ENCODE measurements at regions not wholly inside any gene's neighbourhood (a gene's known extent, or its start where the extent isn't known, plus 50 kb on each side); places are given as distances from the start of the nearest gene placed in this dataset.

GRCh38 chr1:98073106-98073505 is 152.3 kb upstream of the DPYD start:
- Histone ChIP-seq H3K27me3 (ENCODE audit: low read length) (no peaks in the 10 kb centered on the region), H3K4me3 (ENCODE audit: low read length) (no peak overlapping the region), H3K27ac (ENCODE audit: low read length) (no peak overlapping the region), H4K20me1 (ENCODE audit: low read length) (no peaks in the 10 kb centered on the region), H3K9me3 (ENCODE audit: low read length) (no peaks in the 10 kb centered on the region), H3K36me3 (ENCODE audit: low read depth, low read length) (no peaks in the 10 kb centered on the region), H3K79me2 (ENCODE audit: low read length) (no peaks in the 10 kb centered on the region), H3K9me2 (replicated peaks; ENCODE audit: low read length) (no peaks in the 10 kb centered on the region), H3K4me1 (ENCODE audit: insufficient read depth, low read length) (peaks cover 19% of the 10 kb centered on the region), H3K4me2 (ENCODE audit: low read length) (no peak overlapping the region), H3F3A (ENCODE audit: low read length, unreplicated experiment) (no peaks in the 10 kb centered on the region), H2AFZ (ENCODE audit: low read length) (no peak overlapping the region), H3K9ac (ENCODE audit: low read length) (no peak overlapping the region)
- no peak for TF ChIP-seq EZH2phosphoT487 (IDR thresholded peaks at IDR 0.05; ENCODE audit: borderline replicate concordance, low read length)
- TF ChIP-seq CTCF (conservative IDR thresholded peaks at IDR 0.05; ENCODE audit: low read depth, low read length), result no peak
- no peak for TF ChIP-seq EZH2 (IDR thresholded peaks at IDR 0.05; ENCODE audit: low read length, unreplicated experiment)
- DNase-seq (no peak), ATAC-seq (no peak)
- BruUV-seq (replicated peaks), result no TSS peak
- CTCF ChIA-PET, result no interaction called here
- intact Hi-C loops (cut with micrococcal nuclease), result no loop called here
- POLR2A ChIA-PET (ENCODE audit: unreplicated experiment), result no interaction called here

- H3K9me2 ChIP-seq (replicated peaks; ENCODE audit: low read length), result no peaks in the 10 kb centered on the region
- H3F3A ChIP-seq (ENCODE audit: low read length, unreplicated experiment), result no peaks in the 10 kb centered on the region
- H2AFZ ChIP-seq (ENCODE audit: low read length), result peak overlapping the region; percentile 68
- ATAC-seq, result peak; percentile 88
- TF ChIP-seq CTCF (conservative IDR thresholded peaks at IDR 0.05; ENCODE audit: low read depth, low read length) (no peak), EZH2phosphoT487 (IDR thresholded peaks at IDR 0.05; ENCODE audit: borderline replicate concordance, low read length) (no peak), EZH2 (IDR thresholded peaks at IDR 0.05; ENCODE audit: low read length, unreplicated experiment) (no peak)
- H3K4me3 ChIP-seq (ENCODE audit: low read length), result peak overlapping the region; percentile 33
- peaks cover 23% of the 10 kb centered on the region for H3K4me1 ChIP-seq (ENCODE audit: insufficient read depth, low read length)
- peak; percentile 73 for DNase-seq
- intact Hi-C loops (cut with micrococcal nuclease), result no loop called here
- H3K79me2 ChIP-seq (ENCODE audit: low read length), result no peaks in the 10 kb centered on the region
- H3K27me3 ChIP-seq (ENCODE audit: low read length), result no peaks in the 10 kb centered on the region
- ChIA-PET CTCF (no interaction called here), POLR2A (ENCODE audit: unreplicated experiment) (interaction anchor here (0.6 kb wide), 4 partner anchors 10 to 627 kb away, joined by 3 to 4 read pairs (median 4); no protein-coding TSS in a partner anchor)
- H3K36me3 ChIP-seq (ENCODE audit: low read depth, low read length), result no peaks in the 10 kb centered on the region
- peak overlapping the region; percentile 70 for H3K4me2 ChIP-seq (ENCODE audit: low read length)
- H4K20me1 ChIP-seq (ENCODE audit: low read length), result no peaks in the 10 kb centered on the region
- no peaks in the 10 kb centered on the region for H3K9me3 ChIP-seq (ENCODE audit: low read length)
- peak overlapping the region; percentile 88 for H3K27ac ChIP-seq (ENCODE audit: low read length)
- BruUV-seq (replicated peaks), result no TSS peak
- peak overlapping the region; percentile 55 for H3K9ac ChIP-seq (ENCODE audit: low read length)
Observed at GRCh38 chr1:98072047-98072446, 151.2 kb upstream of the DPYD start.

GRCh38 chr1:98068016-98068415 is 147.2 kb upstream of the DPYD start:
- Histone ChIP-seq H3K79me2 (ENCODE audit: low read length) (no peaks in the 10 kb centered on the region), H3K9me2 (replicated peaks; ENCODE audit: low read length) (no peaks in the 10 kb centered on the region), H3K27ac (ENCODE audit: low read length) (0 out of 2 replicates have a peak overlapping the region, but pooled peaks have one; percentile 16), H3K9me3 (ENCODE audit: low read length) (no peaks in the 10 kb centered on the region), H3K36me3 (ENCODE audit: low read depth, low read length) (no peaks in the 10 kb centered on the region), H3K9ac (ENCODE audit: low read length) (no peak overlapping the region), H4K20me1 (ENCODE audit: low read length) (no peaks in the 10 kb centered on the region), H3F3A (ENCODE audit: low read length, unreplicated experiment) (no peaks in the 10 kb centered on the region), H3K27me3 (ENCODE audit: low read length) (no peaks in the 10 kb centered on the region), H3K4me2 (ENCODE audit: low read length) (no peak overlapping the region), H3K4me3 (ENCODE audit: low read length) (no peak overlapping the region), H2AFZ (ENCODE audit: low read length) (no peak overlapping the region), H3K4me1 (ENCODE audit: insufficient read depth, low read length) (peaks cover 31% of the 10 kb centered on the region)
- intact Hi-C loops (cut with micrococcal nuclease), result no loop called here
- POLR2A ChIA-PET (ENCODE audit: unreplicated experiment), result no interaction called here
- DNase-seq, result peak; percentile 59
- BruUV-seq (replicated peaks), result no TSS peak
- CTCF ChIA-PET, result no interaction called here
- TF ChIP-seq CTCF (conservative IDR thresholded peaks at IDR 0.05; ENCODE audit: low read depth, low read length) (no peak), EZH2 (IDR thresholded peaks at IDR 0.05; ENCODE audit: low read length, unreplicated experiment) (no peak), EZH2phosphoT487 (IDR thresholded peaks at IDR 0.05; ENCODE audit: borderline replicate concordance, low read length) (no peak)
- ATAC-seq, result no peak; the same call in 1 of the 2 replicates
